H9 (cell line): ENCODE measurements at regions not wholly inside any gene's neighbourhood (a gene's known extent, or its start where the extent isn't known, plus 50 kb on each side); places are given as distances from the start of the nearest gene placed in this dataset.

ENCODE experiments used
- DNase-seq: peaks from one replicate; pipeline ENCODE4 v3.0.0-alpha.2; 2017
- H2AFZ ChIP-seq: one replicate; pipeline ENCODE4 v1.6.1; 2013; ENCODE audit warnings: mild to moderate bottlenecking, low read length, control low read depth, moderate library complexity
- H2AK5ac ChIP-seq: 2 replicates; pipeline ENCODE4 v1.6.1; 2013; ENCODE audit warnings: low read length, control low read depth, mixed read lengths; ENCODE audit not compliant: insufficient read length
- H2BK120ac ChIP-seq: one replicate; pipeline ENCODE4 v1.6.1; 2013; ENCODE audit warnings: low read depth, mild to moderate bottlenecking, low read length, control low read depth, inconsistent platforms; ENCODE audit not compliant: poor library complexity, severe bottlenecking
- H2BK12ac ChIP-seq: 2 replicates; pipeline ENCODE4 v1.6.1; 2013; ENCODE audit warnings: low read length, control low read depth, mixed read lengths, low read depth; ENCODE audit not compliant: insufficient read length
- H2BK15ac ChIP-seq: 2 replicates; pipeline ENCODE4 v1.6.1; 2013; ENCODE audit warnings: low read depth, low read length, control low read depth
- H2BK20ac ChIP-seq: one replicate; pipeline ENCODE4 v1.6.1; 2013; ENCODE audit warnings: low read depth, mild to moderate bottlenecking, low read length, control low read depth, inconsistent platforms; ENCODE audit not compliant: poor library complexity, severe bottlenecking
- H2BK5ac ChIP-seq: 2 replicates; pipeline ENCODE4 v1.6.1; 2013; ENCODE audit warnings: low read length, control low read depth, mixed read lengths; ENCODE audit not compliant: insufficient read length
- H3K14ac ChIP-seq: 2 replicates; pipeline ENCODE4 v1.6.1; 2013; ENCODE audit warnings: low read length, control low read depth; ENCODE audit not compliant: insufficient read depth
- H3K18ac ChIP-seq: 2 replicates; pipeline ENCODE4 v1.6.1; 2013; ENCODE audit warnings: low read depth, mild to moderate bottlenecking, mixed read lengths, low read length, control low read depth; ENCODE audit not compliant: insufficient read length
- H3K23ac ChIP-seq: 2 replicates; pipeline ENCODE4 v1.6.1; 2013; ENCODE audit warnings: low read length, control low read depth, mixed read lengths, low read depth; ENCODE audit not compliant: insufficient read length
- H3K23me2 ChIP-seq: 2 replicates; pipeline ENCODE4 v1.6.1; 2013; ENCODE audit warnings: low read depth, mild to moderate bottlenecking, mixed read lengths, low read length, control low read depth; ENCODE audit not compliant: insufficient read length, poor library complexity, severe bottlenecking
- H3K27ac ChIP-seq: 2 replicates; pipeline ENCODE4 v1.5.1; 2013; ENCODE audit warnings: low read length, control low read depth, mixed read lengths, low read depth; ENCODE audit not compliant: insufficient read length
- H3K27me3 ChIP-seq: 2 replicates; pipeline ENCODE4 v1.6.1; 2013; ENCODE audit warnings: low read length, control low read depth, inconsistent platforms; ENCODE audit not compliant: insufficient read depth
- H3K4ac ChIP-seq: 2 replicates; pipeline ENCODE4 v1.6.1; 2013; ENCODE audit warnings: low read depth, mild to moderate bottlenecking, control low read depth, inconsistent platforms, low read length, moderate library complexity
- H3K4me1 ChIP-seq: 2 replicates; pipeline ENCODE4 v1.6.1; 2013; ENCODE audit warnings: low read length, control low read depth, inconsistent platforms; ENCODE audit not compliant: insufficient read depth
- H3K4me2 ChIP-seq: 2 replicates; pipeline ENCODE4 v1.6.1; 2013; ENCODE audit warnings: low read length, control low read depth, mixed read lengths; ENCODE audit not compliant: insufficient read length, insufficient read depth
- H3K56ac ChIP-seq: 2 replicates; pipeline ENCODE4 v1.6.1; 2013; ENCODE audit warnings: low read depth, mild to moderate bottlenecking, mixed read lengths, low read length, control low read depth; ENCODE audit not compliant: insufficient read length
- H3K79me1 ChIP-seq: 2 replicates; pipeline ENCODE4 v1.6.1; 2013; ENCODE audit warnings: low read depth, mild to moderate bottlenecking, moderate library complexity, low read length, control low read depth, inconsistent platforms; ENCODE audit not compliant: insufficient read depth, poor library complexity, severe bottlenecking
- H3K79me2 ChIP-seq: 2 replicates; pipeline ENCODE4 v1.6.1; 2013; ENCODE audit warnings: low read length, control low read depth, inconsistent platforms; ENCODE audit not compliant: insufficient read depth
- H3K9ac ChIP-seq: 2 replicates; pipeline ENCODE4 v1.6.1; 2013; ENCODE audit warnings: low read length, control low read depth, mixed read lengths; ENCODE audit not compliant: insufficient read length; ENCODE audit errors: extremely low read depth
- H3K9me3 ChIP-seq: one replicate; pipeline ENCODE4 v1.6.1; 2013; ENCODE audit warnings: low read depth, low read length, inconsistent platforms; ENCODE audit not compliant: control insufficient read depth
- H3T11ph ChIP-seq: one replicate; pipeline ENCODE4 v1.6.1; 2013; ENCODE audit warnings: mild to moderate bottlenecking, low read length, control low read depth, inconsistent platforms
- H4K20me1 ChIP-seq: one replicate; pipeline ENCODE4 v1.6.1; 2013; ENCODE audit not compliant: control insufficient read depth, insufficient read length, insufficient read depth
- H4K5ac ChIP-seq: 2 replicates; pipeline ENCODE4 v1.6.1; 2013; ENCODE audit warnings: low read depth, mild to moderate bottlenecking, mixed read lengths, low read length, control low read depth; ENCODE audit not compliant: insufficient read length
- H4K8ac ChIP-seq: replicated peaks from 2 replicates; pipeline ENCODE4 v1.6.1; 2013; ENCODE audit warnings: low read length, control low read depth, mixed read lengths, low read depth; ENCODE audit not compliant: insufficient read length
- H4K91ac ChIP-seq: 2 replicates; pipeline ENCODE4 v1.6.1; 2013; ENCODE audit warnings: low read depth, mild to moderate bottlenecking, moderate library complexity, mixed read lengths, low read length, control low read depth; ENCODE audit not compliant: insufficient read length
- H3K27ac Mint-ChIP-seq, 3 experiments: 2 replicates in 2 of 3; 3 replicates in 1 of 3; pipeline ENCODE4 v1.8.0; 2020 to 2021; ENCODE audit warnings: mixed read lengths in 3 of 3, mild to moderate bottlenecking in 1 of 3, moderate library complexity in 1 of 3
- H3K27me3 Mint-ChIP-seq: 2 replicates; pipeline ENCODE4 v1.8.0; 2021; ENCODE audit warnings: low read depth, mild to moderate bottlenecking, moderate library complexity, mixed read lengths
- H3K36me3 Mint-ChIP-seq, 3 experiments: 2 replicates in 2 of 3; 3 replicates in 1 of 3; pipeline ENCODE4 v1.8.0; 2020 to 2021; ENCODE audit warnings: low read depth in 3 of 3, mixed read lengths in 3 of 3; ENCODE audit not compliant: insufficient read depth in 1 of 3
- H3K4me1 Mint-ChIP-seq, 2 experiments: 2 replicates each; pipeline ENCODE4 v1.8.0; 2020; ENCODE audit warnings: mixed read lengths in 2 of 2
- H3K4me3 Mint-ChIP-seq, 2 experiments: 2 replicates in 1 of 2; 3 replicates in 1 of 2; pipeline ENCODE4 v1.8.0; 2020 to 2021; ENCODE audit warnings: mild to moderate bottlenecking in 2 of 2, mixed read lengths in 2 of 2, moderate library complexity in 1 of 2
- H3K9me3 Mint-ChIP-seq, 2 experiments: 2 replicates in 1 of 2; 3 replicates in 1 of 2; pipeline ENCODE4 v1.8.0; 2020; ENCODE audit warnings: mild to moderate bottlenecking in 2 of 2, mixed read lengths in 2 of 2, moderate library complexity in 1 of 2
- WGBS: extraction: QIAGEN DNeasy Blood & Tissue Kit; methylation state at CpG from one replicate; pipeline ENCODE4 v1.1.7; 2013; ENCODE audit warnings: missing lambda C conversion rate, low lambda C conversion rate, mixed read lengths; ENCODE audit not compliant: insufficient read length; ENCODE audit errors: extremely low coverage; 5-methylcytosine and 5-hydroxymethylcytosine counted together
- TF ChIP-seq, protein P1 (sequence below): fragments of 200-600 bp; sonication (generic); conservative IDR thresholded peaks from 3 replicates; pipeline ENCODE4 v1.8.0; 2021; ENCODE audit warnings: antibody characterized with exemption, mild to moderate bottlenecking

DNA sequence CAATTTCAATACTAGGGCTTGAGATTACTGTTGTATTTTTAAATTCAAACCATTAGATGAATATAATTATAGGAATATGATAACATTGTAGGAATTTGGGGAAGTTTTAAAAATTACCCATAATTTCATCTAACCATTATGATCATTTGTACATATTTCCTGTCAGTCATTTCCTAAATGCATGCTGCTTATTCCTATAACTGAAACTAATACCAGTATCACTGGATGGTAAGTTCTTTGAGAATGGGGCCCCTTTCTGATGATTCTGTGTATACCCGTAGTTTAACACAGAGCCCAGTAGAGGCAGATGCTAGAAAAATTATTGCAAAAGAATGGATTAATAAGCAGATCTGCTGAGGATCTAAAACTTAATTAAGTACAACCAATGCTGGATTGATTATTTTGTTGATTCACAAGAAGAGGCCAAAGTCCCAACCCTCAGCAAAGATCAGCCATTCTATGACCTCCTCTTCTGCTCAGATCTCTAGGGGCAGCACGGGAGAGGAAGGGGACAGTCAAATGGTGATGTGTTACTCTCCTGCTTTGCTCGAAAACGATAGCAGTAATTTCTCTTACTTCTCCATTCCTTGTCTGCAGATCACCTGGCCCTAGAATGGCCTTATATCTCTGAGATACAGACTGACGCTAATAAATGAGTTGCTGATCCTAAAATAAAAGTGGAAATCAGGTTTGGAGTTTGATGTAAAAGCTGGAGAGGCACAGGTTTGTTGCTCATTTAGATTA lies 69.5 kb upstream of the PELI1 start:
- Histone ChIP-seq H3K79me2 (no peaks in the 10 kb centered on the region), H2AK5ac (no peak overlapping the region), H3T11ph (no peak overlapping the region), H3K79me1 (no peaks in the 10 kb centered on the region), H3K23me2 (no peaks in the 10 kb centered on the region), H3K14ac (no peak overlapping the region), H3K4me2 (no peak overlapping the region), H2BK12ac (no peak overlapping the region), H3K9ac (no peak overlapping the region), H3K27me3 (no peaks in the 10 kb centered on the region), H3K9me3 (no peaks in the 10 kb centered on the region), H3K56ac (no peak overlapping the region), H3K27ac (no peak overlapping the region), H3K4ac (no peak overlapping the region), H4K20me1 (no peaks in the 10 kb centered on the region), H3K4me1 (peaks cover 8% of the 10 kb centered on the region), H2BK20ac (no peak overlapping the region), H4K8ac (no peak overlapping the region), H2BK15ac (no peak overlapping the region), H4K91ac (no peak overlapping the region), H3K18ac (no peak overlapping the region), H2BK120ac (no peak overlapping the region), H4K5ac (no peak overlapping the region), H2BK5ac (no peak overlapping the region), H3K23ac (no peak overlapping the region), H2AFZ (no peak overlapping the region)
- WGBS, result no CpG with 5 or more reads among the region's 5 CpGs
- DNase-seq, result no peak
- Mint-ChIP-seq H3K4me1 (peaks cover 34 to 35% of the 10 kb centered on the region in 2 experiments), H3K27me3 (no peaks in the 10 kb centered on the region; the same call in 1 of the 2 replicates), H3K9me3 (no peaks in the 10 kb centered on the region), H3K27ac (no peak overlapping the region), H3K4me3 (no peak overlapping the region), H3K36me3 (peaks cover 0 to 4% (median 3%) of the 10 kb centered on the region in 3 experiments; a peak in 4 of 7 replicates)
- TF ChIP-seq, protein P1, sequence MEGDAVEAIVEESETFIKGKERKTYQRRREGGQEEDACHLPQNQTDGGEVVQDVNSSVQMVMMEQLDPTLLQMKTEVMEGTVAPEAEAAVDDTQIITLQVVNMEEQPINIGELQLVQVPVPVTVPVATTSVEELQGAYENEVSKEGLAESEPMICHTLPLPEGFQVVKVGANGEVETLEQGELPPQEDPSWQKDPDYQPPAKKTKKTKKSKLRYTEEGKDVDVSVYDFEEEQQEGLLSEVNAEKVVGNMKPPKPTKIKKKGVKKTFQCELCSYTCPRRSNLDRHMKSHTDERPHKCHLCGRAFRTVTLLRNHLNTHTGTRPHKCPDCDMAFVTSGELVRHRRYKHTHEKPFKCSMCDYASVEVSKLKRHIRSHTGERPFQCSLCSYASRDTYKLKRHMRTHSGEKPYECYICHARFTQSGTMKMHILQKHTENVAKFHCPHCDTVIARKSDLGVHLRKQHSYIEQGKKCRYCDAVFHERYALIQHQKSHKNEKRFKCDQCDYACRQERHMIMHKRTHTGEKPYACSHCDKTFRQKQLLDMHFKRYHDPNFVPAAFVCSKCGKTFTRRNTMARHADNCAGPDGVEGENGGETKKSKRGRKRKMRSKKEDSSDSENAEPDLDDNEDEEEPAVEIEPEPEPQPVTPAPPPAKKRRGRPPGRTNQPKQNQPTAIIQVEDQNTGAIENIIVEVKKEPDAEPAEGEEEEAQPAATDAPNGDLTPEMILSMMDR, result no peak
